ENCODE measurements at regions not wholly inside any gene's neighbourhood (a gene's known extent, or its start where the extent isn't known, plus 50 kb on each side); places are given as distances from the start of the nearest gene placed in this dataset.
"Not testable (repeated sequence)": the region's sequence is repeated elsewhere in the genome, so short reads cannot be mapped to it uniquely, and the experiment has no call there.

DNA sequence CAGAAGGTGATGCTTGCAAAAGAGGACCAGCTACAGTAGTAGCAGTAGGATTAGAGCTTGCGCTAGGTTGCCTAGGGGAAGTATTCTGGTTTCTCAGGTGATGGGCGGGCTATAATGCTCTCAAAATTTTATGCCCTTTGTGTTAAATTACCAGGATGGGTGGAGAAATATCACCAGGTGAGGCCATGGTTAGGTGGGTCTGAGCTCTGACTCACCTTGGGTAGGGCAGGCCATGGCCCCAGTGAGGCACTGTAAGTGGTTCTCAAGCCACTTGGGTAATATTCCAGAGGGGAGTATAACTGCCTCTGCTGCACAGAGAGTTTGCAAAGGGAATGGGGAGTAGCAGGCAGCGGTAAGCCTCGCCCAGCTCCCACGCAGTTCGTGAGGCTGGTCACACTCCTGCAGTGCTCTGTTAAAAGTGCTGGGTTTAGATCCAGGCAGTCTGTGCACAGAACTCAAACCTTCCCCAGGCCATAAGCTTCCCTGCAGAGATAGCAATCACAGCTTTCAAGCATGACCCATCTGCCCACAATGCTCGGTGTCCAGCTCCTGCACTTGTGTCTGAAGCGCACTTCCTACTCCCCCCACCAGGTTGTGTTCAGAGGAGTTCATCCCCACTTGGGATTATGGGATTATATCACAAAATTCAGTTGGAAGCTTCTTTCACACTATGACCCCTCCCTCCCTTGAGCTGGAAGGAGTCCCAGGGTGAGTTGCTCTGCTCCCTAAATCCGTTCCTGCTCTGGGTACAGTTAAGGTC is 575.0 kb downstream of the CHSY3 start:
- no peak for DNase-seq (ENCODE audit: low read depth)

GRCh38 chr5:130476325-130476724 is 572.1 kb downstream of the CHSY3 start:
- DNase-seq (ENCODE audit: low read depth) = peak; percentile 8

DNA sequence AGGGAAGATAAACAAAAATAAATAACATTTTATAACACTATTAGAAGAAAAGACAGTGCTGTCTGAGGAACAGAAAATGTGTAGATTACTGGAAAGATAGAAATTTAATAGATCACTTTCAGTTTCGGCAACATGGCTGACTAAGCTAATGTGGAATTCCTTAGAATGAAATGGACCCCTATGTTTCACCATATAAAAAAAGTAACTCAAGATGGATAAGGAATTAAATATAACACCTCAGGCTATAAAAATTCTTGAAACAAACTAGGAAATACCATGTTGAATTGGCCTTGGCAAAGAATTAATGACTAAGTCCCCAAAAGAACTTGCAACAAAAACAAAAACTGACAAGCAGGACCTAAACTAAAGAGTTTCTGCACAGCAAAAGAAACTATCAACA is 558.3 kb downstream of the CHSY3 start:
- no peak for DNase-seq (ENCODE audit: low read depth)

- no peak for DNase-seq (ENCODE audit: low read depth)
These were observed 550.9 kb downstream of the CHSY3 start for GRCh38 chr5:130455175-130455574.

GRCh38 chr5:130452744-130453143 is 548.5 kb downstream of the CHSY3 start:
- DNase-seq (ENCODE audit: low read depth) = no peak

DNA sequence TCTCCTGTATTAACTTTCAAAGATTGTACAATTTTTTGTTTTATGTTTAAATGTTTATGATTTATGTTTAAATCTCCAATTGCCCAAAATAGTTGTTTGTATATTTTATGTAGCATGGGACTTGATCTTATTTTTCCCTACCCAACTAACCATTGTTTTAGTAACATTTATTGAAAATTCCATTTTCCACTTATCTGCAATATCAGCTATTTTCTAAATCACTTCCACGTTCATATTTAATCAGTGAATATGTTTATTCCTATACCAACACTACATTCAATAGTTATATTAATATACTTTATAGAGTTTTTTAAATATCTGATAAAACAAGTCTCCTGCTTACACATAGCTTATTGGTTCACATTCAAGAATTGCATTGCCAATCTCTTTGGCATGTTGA is 532.2 kb downstream of the CHSY3 start:
- no peak for DNase-seq (ENCODE audit: low read depth)

- no peak for DNase-seq (ENCODE audit: low read depth)
These were observed 523.1 kb downstream of the CHSY3 start for GRCh38 chr5:130427222-130427955.

GRCh38 chr5:130425424-130425823 is 521.2 kb downstream of the CHSY3 start:
- DNase-seq (ENCODE audit: low read depth) = peak; percentile 42

- DNase-seq (ENCODE audit: low read depth) = no peak
These were observed 520.1 kb downstream of the CHSY3 start for GRCh38 chr5:130424341-130424740.

DNA sequence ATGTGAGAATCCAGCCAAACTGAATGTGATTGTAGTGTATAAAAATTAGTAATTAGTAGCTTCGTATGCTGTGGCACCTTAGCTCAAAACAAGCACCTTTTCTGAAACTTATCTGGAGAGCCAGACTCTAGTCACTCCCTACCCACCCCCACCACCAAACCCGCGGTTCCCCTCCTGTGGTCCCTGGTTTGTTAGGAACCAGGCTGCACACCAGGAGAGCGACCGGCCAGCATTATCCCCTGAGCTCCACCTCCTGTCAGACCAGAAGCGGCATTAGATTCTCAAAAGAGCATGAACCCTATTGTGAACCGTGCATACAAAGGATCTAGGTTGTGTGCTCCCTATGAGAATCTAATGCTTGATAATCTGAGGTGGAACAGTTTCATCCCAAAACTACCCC is 498.6 kb downstream of the CHSY3 start:
- no peak for DNase-seq (ENCODE audit: low read depth)

DNA sequence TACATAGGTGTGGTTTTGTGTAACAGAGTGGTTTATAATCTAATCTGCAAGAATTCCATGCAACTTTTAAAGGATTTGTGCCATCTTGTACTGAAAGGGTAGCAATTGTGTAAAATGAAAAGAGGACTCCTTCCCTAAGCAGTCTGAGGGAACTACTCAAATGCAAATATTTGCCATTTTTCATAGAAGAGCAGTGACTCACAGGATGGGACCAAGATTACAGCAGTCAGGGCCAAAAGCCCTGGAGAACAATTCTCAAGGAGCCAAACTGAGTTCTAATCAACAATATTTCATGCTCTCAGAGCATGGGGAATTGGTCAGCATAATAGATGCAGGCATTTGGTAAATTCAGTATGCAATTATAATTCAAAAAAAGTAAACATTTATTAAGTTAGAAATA is 495.8 kb downstream of the CHSY3 start:
- peak; percentile 41 for DNase-seq (ENCODE audit: low read depth)

DNA sequence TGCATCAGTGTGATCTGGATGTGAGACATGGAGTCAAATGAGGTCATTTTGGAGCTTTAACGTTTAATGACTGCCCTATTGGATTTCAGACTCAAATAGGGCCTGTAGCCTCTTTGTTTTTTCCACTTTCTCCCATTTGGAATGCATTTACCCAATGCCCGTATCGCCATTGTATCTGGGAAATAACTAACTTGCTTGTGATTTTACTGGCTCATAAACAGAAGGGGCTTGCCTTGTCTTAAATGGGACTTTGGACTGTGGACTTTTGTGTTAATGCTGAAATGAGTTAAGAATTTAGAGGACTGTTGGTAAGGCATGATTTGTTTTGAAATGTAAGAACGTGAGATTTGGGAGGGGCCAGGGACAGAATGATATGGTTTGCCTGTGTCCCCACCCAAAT is 494.6 kb downstream of the CHSY3 start:
- no peak for DNase-seq (ENCODE audit: low read depth)

DNA sequence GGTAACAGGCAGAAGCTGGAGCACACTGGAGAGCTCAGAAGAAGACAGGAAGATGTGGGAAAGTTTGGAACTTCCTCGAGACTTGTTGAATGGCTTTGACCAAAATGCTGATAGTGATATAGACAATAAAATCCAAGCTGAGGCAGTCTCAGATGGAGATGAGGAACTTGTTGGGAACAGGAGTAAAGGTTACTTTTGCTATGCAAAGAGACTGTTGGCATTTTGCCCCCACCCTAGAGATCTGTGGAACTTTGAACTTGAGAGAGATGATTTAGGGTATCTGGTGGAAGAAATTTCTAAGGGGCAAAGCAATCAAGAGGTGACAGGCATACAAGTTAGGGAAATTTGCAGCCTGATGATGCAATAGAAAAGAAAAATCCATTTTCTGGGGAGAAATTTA is 493.5 kb downstream of the CHSY3 start:
- DNase-seq (ENCODE audit: low read depth) = not testable (repeated sequence)

DNA sequence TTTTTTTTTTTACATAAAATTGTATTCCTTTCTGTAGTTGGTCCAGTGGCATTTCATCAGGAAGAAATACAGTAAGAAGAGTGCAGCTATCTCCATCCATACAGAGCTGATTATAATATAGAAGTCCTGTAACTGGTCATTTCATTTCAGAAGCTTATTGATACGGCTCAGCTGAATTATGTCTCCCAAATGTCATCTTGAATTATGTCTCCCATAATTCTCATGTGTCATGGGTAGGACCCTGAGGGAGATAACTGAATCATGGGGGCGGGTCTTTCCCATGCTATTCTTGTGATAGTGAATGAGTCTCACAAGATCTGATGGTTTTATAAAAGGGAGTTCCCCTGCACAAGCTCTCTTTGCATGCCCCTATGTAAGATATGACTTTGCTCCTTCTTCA is 492.9 kb downstream of the CHSY3 start:
- no peak for DNase-seq (ENCODE audit: low read depth)

GRCh38 chr5:130391727-130392264 is 487.5 kb downstream of the CHSY3 start:
- not testable (repeated sequence) for DNase-seq (ENCODE audit: low read depth)

- peak; percentile 11 for DNase-seq (ENCODE audit: low read depth)
These were observed 481.9 kb downstream of the CHSY3 start for GRCh38 chr5:130386155-130386554.

GRCh38 chr5:130385656-130386055 is 481.4 kb downstream of the CHSY3 start:
- DNase-seq (ENCODE audit: low read depth) = no peak

DNA sequence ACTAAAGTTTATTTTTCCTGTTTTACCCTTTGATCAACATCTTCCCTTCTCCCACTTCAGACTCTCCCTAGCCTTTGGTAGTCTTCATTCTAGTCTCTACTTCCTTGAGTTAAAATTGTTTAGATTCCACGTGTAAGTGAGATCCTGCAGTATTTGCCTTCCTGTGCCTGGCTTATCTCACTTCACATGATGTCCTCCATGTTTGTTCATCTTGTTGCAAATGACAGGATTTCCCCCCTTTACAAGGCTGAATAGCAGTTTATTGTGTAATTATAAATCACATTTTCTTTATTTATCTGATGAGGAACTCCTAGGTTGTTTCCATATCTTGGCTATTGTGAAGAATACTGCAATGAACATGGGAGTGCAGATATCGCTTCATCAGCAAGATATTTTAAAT is 461.7 kb downstream of the CHSY3 start:
- no peak for DNase-seq (ENCODE audit: low read depth)

- peak; percentile 3 for DNase-seq (ENCODE audit: low read depth)
These were observed 445.9 kb downstream of the CHSY3 start for GRCh38 chr5:130350131-130350530.

DNA sequence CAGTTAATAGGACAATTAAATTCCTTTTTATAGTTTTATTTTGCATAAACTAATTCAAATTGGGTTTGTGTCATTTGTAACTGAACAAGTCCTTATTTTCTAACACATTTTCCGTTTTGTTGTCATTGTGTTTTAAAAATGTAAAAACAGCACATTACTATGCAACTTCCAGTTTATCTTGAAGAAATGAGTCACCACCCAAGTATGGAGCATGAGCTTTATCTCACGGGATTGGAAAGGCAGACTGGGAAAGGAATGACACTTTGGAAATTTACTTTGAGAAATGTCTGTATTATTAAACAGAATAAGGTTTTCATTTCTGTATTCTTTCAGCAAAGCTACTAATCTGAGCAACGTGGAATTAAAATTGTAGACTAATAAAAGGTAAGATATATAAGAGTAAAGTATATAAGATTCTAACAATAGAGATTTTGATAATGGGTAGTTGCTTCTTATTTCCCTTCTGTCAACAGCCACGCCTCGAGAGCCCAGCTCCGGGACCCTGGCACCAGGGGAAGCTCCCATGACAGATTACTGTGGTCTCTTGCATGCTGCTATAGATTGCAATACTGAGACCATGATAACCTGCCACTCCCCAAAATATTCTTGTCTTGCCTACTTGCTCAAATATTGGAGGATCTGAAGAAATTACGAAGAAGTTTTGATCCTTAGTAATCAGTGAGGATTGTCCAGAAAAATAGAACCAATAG is 433.1 kb downstream of the CHSY3 start:
- peak; percentile 82 for DNase-seq (ENCODE audit: low read depth)

- DNase-seq (ENCODE audit: low read depth) = peak; percentile 48
These were observed 430.9 kb downstream of the CHSY3 start for GRCh38 chr5:130335117-130335516.

DNA sequence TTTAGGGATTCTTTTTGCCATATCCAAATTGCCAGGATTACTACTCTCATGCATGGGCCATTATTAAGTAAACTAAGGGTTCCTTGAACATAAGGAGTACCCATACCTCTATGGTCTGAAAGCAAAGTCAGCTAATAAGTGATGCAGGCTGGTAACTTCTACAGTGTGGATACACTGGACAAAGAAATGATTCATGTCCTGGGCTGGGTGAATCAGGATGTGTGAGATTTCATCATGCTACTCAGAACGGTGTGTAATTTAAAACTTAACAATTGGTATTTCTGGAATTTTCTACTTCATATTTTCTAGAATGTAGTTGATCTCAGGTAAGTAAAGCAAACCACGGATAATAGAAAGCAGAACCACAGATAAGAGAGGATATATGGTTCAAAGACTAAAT is 428.8 kb downstream of the CHSY3 start:
- peak; percentile 81 for DNase-seq (ENCODE audit: low read depth)

- no peak for DNase-seq (ENCODE audit: low read depth)
These were observed 427.1 kb downstream of the CHSY3 start for GRCh38 chr5:130331332-130331731.
